HG03095 (cell line): ENCODE measurements at regions not wholly inside any gene's neighbourhood (a gene's known extent, or its start where the extent isn't known, plus 50 kb on each side); places are given as distances from the start of the nearest gene placed in this dataset.

Experiments
- ATAC-seq: cut with Tn5 transposase; IDR thresholded peaks from one replicate; pipeline ENCODE4 v1.9.1; 2021; ENCODE audit warnings: moderate library complexity; ENCODE audit not compliant: unreplicated experiment

GRCh38 chr13:104270731-104271130 is 1204.5 kb upstream of the SLC10A2 start:
- ATAC-seq = no peak

DNA sequence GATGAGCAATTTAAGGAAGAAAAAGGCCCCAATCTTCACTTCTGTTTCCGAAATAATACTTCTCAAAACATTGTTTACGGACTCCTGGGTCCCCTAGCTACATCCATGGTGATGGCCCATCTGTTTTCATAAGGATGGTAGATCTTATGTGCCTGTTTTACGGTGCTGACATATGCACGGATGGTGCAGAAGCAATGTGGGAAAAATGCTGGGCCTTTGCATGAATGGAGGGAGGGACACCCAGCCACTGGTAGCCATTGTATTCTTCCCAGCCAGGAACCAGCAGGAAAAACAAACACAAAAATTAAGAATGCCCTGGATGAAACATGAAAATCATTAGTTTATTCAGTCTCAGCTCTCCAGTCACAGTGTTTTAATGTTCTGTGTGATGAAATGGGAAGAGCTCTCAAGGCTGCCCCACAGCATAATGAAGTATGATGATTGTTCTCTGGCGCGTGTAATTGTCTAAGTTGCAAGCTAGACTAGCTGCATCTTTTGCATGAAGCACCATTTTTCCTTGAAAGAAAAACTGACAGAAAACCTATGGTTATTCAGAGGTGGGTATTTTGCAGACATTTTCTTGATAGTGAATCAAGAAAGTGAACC is 1201.1 kb upstream of the SLC10A2 start:
- ATAC-seq = no peak

DNA sequence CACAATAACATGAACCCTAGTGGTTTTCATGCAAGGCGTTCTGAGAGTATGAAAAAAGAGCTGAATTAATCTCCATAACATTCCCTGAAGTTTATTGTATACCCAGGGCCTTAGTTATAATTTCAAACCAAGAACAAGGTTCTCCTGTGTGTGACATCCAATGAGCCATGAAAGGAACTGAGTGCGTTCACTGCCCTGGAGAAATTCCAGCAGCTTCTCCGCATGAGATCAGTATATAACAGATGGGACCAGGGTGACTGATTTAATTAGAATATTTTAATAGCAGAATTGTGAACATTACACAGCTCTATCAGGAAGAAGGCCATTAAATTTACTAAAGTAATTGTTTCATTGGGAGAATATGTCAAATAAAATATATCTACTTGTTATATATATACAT is 1190.5 kb upstream of the SLC10A2 start:
- ATAC-seq = no peak

DNA sequence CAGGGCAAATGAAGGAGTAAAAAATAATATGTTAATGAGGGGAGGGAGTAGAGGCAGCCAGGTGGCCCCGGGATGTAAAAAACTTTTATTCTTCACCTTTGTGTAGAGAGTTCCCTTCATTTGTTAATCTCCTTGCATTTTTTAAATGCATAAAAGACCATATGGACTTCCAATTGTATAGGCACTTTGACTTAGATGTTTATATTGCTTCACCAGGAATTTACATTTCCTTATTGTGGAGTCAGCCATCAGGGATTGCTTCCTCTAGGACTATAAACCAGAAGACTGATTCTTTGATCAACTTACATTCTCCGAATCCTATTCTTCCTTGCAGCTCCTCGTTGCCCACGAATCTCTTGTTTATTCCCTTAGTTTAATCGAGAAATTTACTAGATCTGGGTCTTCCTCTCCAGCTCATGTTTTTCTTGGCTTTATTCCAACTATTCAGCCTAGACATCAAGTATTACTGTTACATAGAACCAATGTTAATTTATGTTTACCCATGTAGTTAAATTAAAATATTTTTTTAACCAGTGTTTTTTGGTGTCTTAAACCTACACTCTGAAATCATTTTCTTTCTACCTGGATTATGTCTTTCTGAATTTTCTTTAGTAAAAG is 1187.0 kb upstream of the SLC10A2 start:
- no peak for ATAC-seq

- ATAC-seq = no peak
Measured at GRCh38 chr13:104251931-104252330, 1185.7 kb upstream of the SLC10A2 start.

DNA sequence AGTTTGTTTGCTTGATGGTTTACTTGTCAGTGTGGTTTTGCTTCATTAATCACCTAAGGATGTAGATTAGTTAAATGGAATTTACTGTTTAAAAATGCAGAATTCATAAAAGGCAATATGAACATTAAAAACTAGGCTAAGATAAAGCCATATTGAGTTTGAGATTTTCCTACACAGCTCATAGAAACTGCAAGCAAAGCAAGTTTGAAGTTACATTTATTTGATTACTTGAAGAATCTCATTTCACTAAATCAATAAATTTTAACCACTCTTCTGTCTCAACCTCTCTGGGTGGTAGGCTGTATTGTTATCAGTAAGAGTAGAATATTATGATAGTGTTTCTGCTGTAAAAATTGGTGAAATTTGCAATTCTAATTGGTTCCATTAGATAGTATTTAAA is 1180.7 kb upstream of the SLC10A2 start:
- no peak for ATAC-seq

DNA sequence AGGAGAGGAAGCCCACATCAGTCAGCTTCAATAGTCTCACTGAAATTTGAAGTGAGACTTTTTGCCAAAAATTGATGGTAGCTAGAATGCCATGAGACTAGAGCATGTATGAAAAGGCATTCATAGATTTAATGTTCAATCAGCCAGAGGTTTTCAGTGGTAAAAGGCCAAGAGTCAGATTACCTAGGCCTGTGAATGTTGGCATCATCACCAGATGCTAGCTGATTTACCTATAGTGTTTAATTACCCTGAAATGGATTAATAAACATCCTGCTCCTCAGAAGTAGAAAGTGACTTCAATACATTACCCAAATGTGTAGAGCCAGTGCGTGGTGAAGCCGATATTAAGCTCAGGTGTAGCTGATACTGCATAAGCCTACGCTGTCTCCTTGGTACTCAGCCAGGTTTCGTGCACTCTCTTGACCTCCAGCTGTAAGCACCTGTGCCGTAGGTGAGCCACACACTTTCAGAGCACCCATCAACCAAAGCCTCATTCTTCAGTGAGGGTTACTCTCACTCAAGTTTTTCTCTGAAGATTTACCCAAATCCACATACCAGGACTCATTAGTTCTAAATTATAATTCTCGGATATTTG is 1140.3 kb upstream of the SLC10A2 start:
- no peak for ATAC-seq

- ATAC-seq = no peak
Measured at GRCh38 chr13:104204177-104204576, 1138.0 kb upstream of the SLC10A2 start.

- ATAC-seq = no peak
Measured at GRCh38 chr13:104198801-104199200, 1132.6 kb upstream of the SLC10A2 start.

DNA sequence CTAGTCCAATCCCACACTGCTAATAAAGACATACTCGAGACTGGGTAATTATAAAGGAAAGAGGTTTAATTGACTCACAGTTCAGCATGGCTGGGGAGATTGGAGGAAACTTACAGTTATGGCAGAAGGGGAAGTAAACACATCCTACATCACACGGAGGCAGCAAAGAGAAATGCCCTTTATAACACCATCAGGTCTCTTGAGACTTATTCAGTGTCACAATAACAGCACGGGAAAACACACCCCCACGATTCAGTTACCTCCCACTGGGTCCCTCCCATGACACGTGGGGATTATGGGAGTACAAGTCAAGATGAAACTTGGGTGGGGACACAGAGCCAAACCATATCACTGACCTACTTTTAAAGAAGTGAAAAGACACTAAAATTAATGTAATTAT is 1130.4 kb upstream of the SLC10A2 start:
- ATAC-seq = no peak

DNA sequence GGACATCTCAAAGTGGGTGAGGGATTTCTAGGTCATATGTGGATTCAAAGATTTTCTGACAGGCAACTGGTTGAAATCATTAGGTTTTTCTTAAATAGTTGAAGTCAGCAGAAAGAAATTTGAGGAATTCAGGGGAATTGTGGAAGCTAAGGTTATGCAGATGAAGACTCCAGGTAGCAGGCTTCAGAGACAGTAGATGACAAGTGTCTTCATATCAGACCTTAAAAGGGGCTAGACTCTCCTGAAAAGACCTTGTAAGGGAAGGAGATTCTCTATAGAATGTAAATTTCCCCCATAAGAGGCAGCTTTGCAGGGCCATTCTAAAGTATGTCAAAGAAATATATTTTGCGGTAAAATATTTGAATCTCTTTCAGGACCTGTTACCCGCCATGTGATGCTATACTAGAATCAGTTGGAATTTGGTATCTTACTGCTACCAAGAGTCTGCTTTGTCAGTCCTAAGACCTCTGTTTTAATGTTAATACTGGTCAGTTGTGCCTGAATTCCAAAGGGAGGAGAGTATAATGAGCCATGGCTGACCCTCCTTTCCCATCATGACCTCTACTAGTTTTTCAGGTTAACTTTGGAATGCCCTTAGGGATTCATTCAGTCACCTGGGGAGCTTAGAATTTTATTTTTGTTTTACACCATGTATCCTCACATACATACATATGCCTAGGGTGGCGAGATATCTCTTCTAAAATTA is 1115.5 kb upstream of the SLC10A2 start:
- no peak for ATAC-seq

- ATAC-seq = no peak
Measured at GRCh38 chr13:104170980-104171555, 1104.9 kb upstream of the SLC10A2 start.

DNA sequence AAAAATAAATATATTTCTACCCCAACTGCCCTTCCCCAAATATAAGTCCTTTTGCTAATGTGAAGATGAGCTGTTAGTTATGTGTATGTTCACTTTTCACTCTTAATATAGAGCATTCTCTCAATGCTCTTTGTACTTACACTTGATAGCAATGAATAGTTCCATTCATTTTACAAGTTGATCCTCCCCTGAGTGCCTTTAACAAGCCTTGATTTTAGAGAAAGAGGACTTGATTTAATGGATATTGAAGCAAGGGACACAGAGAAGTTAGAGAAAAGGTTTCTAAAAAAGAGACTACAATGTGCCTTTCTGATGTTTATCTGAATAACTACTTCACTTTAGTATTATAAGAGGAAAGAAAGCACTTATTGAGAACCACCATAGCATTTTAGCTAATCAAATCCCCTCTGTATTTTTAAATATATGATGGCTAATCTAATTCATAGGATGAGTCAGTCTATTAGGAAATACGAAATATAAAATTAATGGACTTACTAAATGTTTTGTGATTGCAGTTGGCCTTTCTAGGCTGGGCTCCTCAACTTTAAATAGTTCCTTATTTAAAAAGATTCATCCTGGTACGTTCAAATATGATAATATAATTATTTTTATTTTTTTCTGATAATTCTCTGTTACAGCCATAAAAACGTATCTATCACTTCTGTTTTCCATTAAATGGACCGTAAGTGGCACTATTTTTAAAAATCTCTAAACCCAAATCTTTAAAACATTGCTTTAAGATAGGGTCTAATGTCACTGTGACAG is 1097.8 kb upstream of the SLC10A2 start:
- ATAC-seq = no peak

GRCh38 chr13:104160536-104160935 is 1094.3 kb upstream of the SLC10A2 start:
- no peak for ATAC-seq

DNA sequence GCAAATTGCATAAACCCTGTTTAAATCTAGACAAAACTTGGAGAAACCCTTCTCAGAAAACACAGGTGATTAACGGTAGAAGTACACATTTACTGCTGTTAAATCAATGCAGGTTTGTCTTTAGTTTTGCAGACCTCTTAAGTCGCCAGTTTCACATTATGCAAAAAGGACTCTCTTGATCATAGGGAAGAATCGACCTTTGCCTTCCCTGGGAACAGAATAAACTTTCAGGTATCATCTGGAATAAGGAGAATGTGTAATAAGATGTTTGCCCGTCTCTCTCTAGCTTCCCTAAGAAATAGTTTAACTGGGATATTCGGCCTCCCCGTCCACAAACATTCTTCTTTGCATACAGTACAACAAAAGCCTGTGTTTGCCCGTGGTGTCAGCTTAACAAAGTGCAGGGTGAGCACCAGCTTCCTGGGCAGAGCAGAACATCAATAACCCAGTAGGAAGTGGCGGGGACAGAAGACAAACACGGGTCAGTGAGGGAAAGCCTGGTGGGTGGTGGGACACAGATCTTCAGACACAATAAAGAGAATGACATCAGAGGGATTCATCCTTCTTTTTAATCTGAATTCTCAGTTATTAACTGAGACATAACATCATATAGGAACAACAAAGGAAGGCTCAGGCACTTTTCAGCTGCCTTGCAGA is 1077.7 kb upstream of the SLC10A2 start:
- ATAC-seq = no peak

GRCh38 chr13:104140552-104140951 is 1074.3 kb upstream of the SLC10A2 start:
- ATAC-seq = no peak

- no peak for ATAC-seq
Measured at GRCh38 chr13:104137416-104137815, 1071.2 kb upstream of the SLC10A2 start.

- no peak for ATAC-seq
Measured at GRCh38 chr13:104132849-104133248, 1066.6 kb upstream of the SLC10A2 start.

GRCh38 chr13:104114101-104114500 is 1047.9 kb upstream of the SLC10A2 start:
- no peak for ATAC-seq

DNA sequence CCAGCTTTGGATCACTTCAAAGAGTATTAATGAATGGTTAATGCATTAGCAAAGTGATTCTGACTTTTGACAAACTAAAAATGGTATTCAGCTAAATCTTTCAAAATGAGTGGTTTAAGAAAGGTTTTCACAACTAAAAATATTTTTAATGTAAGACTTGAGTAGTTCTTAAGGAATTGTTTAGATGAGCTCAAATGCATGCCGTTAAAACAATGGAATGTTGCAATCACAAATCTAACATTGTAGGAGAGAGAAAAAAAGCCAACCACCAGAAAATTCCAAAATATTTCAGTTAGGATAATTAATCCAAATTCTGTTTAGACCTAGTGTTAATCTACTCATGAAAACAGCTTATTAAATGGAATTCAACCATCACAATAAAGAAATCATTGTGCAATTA is 1044.8 kb upstream of the SLC10A2 start:
- no peak for ATAC-seq
